ENCODE measurements at regions not wholly inside any gene's neighbourhood (a gene's known extent, or its start where the extent isn't known, plus 50 kb on each side); places are given as distances from the start of the nearest gene placed in this dataset.

DNA sequence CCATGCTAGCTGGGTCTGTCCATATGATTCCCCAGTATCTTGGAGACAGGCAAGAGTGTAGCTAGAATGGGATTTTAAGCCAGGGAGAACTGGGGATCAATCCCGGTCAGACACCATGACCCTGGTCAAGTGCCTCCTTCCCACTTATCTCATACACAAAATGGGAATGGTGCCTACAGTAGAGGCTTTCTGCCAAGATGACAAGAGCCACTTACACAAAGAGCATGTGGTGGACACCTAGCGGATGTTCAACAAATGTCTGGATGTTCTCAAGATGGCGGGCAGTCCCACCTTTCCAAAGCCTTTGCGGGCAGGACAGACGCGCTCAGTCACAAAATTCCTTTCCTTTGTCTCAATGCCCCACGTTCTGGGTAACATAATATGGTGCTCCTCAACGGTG lies 57.3 kb downstream of the MAF start:
- H3K36me3 ChIP-seq (replicated peaks; ENCODE audit: insufficient read depth, low read length), result no peaks in the 10 kb centered on the region
- H3F3A ChIP-seq (ENCODE audit: insufficient read depth, low read length), result no peaks in the 10 kb centered on the region
- no peak overlapping the region for H3K27ac ChIP-seq (ENCODE audit: low read length)
- H3K4me1 ChIP-seq (ENCODE audit: low read length), result no peaks in the 10 kb centered on the region
- no peak overlapping the region for H3K9ac ChIP-seq (ENCODE audit: low read length)
- H3K27me3 ChIP-seq (replicated peaks; ENCODE audit: insufficient read depth, low read length), result no peaks in the 10 kb centered on the region
- no peak overlapping the region for H2AFZ ChIP-seq (ENCODE audit: low read length)
- no peak overlapping the region for H3K4me3 ChIP-seq (ENCODE audit: low read length)
- no peak for DNase-seq
- no peaks in the 10 kb centered on the region for H3K79me2 ChIP-seq (ENCODE audit: low read length)
- H3K9me3 ChIP-seq (replicated peaks; ENCODE audit: insufficient read depth, low read length), result no peaks in the 10 kb centered on the region
- TF ChIP-seq CTCF (IDR thresholded peaks at IDR 0.05; ENCODE audit: low read length) (no peak), EZH2phosphoT487 (IDR thresholded peaks at IDR 0.05; ENCODE audit: low read length) (no peak), EZH2 (optimal IDR thresholded peaks at IDR 0.05; ENCODE audit: low read depth, low read length) (no peak)
- no peaks in the 10 kb centered on the region for H3K9me2 ChIP-seq (replicated peaks; ENCODE audit: insufficient read depth, low read length)
- no peak overlapping the region for H3K4me2 ChIP-seq (ENCODE audit: low read depth, low read length)
- no peaks in the 10 kb centered on the region for H4K20me1 ChIP-seq (ENCODE audit: insufficient read depth, low read length)

GRCh38 chr16:79542237-79542774 lies 58.2 kb downstream of the MAF start:
- no peaks in the 10 kb centered on the region for H3F3A ChIP-seq (ENCODE audit: insufficient read depth, low read length)
- TF ChIP-seq CTCF (IDR thresholded peaks at IDR 0.05; ENCODE audit: low read length) (no peak), EZH2phosphoT487 (IDR thresholded peaks at IDR 0.05; ENCODE audit: low read length) (no peak), EZH2 (optimal IDR thresholded peaks at IDR 0.05; ENCODE audit: low read depth, low read length) (no peak)
- no peaks in the 10 kb centered on the region for H3K79me2 ChIP-seq (ENCODE audit: low read length)
- no peaks in the 10 kb centered on the region for H4K20me1 ChIP-seq (ENCODE audit: insufficient read depth, low read length)
- no peaks in the 10 kb centered on the region for H3K9me2 ChIP-seq (replicated peaks; ENCODE audit: insufficient read depth, low read length)
- no peak for DNase-seq
- H3K36me3 ChIP-seq (replicated peaks; ENCODE audit: insufficient read depth, low read length), result no peaks in the 10 kb centered on the region
- no peaks in the 10 kb centered on the region for H3K4me1 ChIP-seq (ENCODE audit: low read length)
- H3K27ac ChIP-seq (ENCODE audit: low read length), result no peak overlapping the region
- no peak overlapping the region for H3K4me2 ChIP-seq (ENCODE audit: low read depth, low read length)
- no peaks in the 10 kb centered on the region for H3K27me3 ChIP-seq (replicated peaks; ENCODE audit: insufficient read depth, low read length)
- no peak overlapping the region for H3K9ac ChIP-seq (ENCODE audit: low read length)
- no peaks in the 10 kb centered on the region for H3K9me3 ChIP-seq (replicated peaks; ENCODE audit: insufficient read depth, low read length)
- no peak overlapping the region for H2AFZ ChIP-seq (ENCODE audit: low read length)
- no peak overlapping the region for H3K4me3 ChIP-seq (ENCODE audit: low read length)

- Histone ChIP-seq H3K79me2 (ENCODE audit: low read length) (no peaks in the 10 kb centered on the region), H3K9me3 (replicated peaks; ENCODE audit: insufficient read depth, low read length) (no peaks in the 10 kb centered on the region), H3K4me3 (ENCODE audit: low read length) (no peak overlapping the region), H3K27ac (ENCODE audit: low read length) (no peak overlapping the region), H3K4me2 (ENCODE audit: low read depth, low read length) (no peak overlapping the region), H3K9me2 (replicated peaks; ENCODE audit: insufficient read depth, low read length) (no peaks in the 10 kb centered on the region), H3F3A (ENCODE audit: insufficient read depth, low read length) (no peaks in the 10 kb centered on the region), H3K36me3 (replicated peaks; ENCODE audit: insufficient read depth, low read length) (no peaks in the 10 kb centered on the region), H2AFZ (ENCODE audit: low read length) (no peak overlapping the region), H3K9ac (ENCODE audit: low read length) (no peak overlapping the region), H4K20me1 (ENCODE audit: insufficient read depth, low read length) (no peaks in the 10 kb centered on the region), H3K4me1 (ENCODE audit: low read length) (no peaks in the 10 kb centered on the region), H3K27me3 (replicated peaks; ENCODE audit: insufficient read depth, low read length) (no peaks in the 10 kb centered on the region)
- TF ChIP-seq CTCF (IDR thresholded peaks at IDR 0.05; ENCODE audit: low read length) (no peak), EZH2phosphoT487 (IDR thresholded peaks at IDR 0.05; ENCODE audit: low read length) (no peak), EZH2 (optimal IDR thresholded peaks at IDR 0.05; ENCODE audit: low read depth, low read length) (no peak)
- no peak for DNase-seq
These were observed 59.5 kb downstream of the MAF start for GRCh38 chr16:79540825-79541595.

Data from MM.1S (cell line).